ENCODE measurements at regions not wholly inside any gene's neighbourhood (a gene's known extent, or its start where the extent isn't known, plus 50 kb on each side); places are given as distances from the start of the nearest gene placed in this dataset.

- peak overlapping the region; percentile 27 for H3K27ac Mint-ChIP-seq (ENCODE audit: unreplicated experiment)
- TF ChIP-seq CTCF (conservative IDR thresholded peaks at IDR 0.05), result no peak
- no peaks in the 10 kb centered on the region for H3K9me3 Mint-ChIP-seq
- peaks cover 7% of the 10 kb centered on the region for H3K27me3 Mint-ChIP-seq (ENCODE audit: low read depth)
- DNase-seq (ENCODE audit: low read depth, low spot score), result no peak
- H3K4me1 Mint-ChIP-seq, result no peaks in the 10 kb centered on the region
- H3K4me3 Mint-ChIP-seq, result no peak overlapping the region
- H3K36me3 Mint-ChIP-seq (ENCODE audit: low read depth), result no peaks in the 10 kb centered on the region
Observed at GRCh38 chr7:28315565-28316410, 96.5 kb upstream of the CREB5 start.

GRCh38 chr7:28316489-28316888 lies 95.8 kb upstream of the CREB5 start:
- Mint-ChIP-seq H3K4me3 (no peak overlapping the region), H3K27ac (ENCODE audit: unreplicated experiment) (no peak overlapping the region), H3K36me3 (ENCODE audit: low read depth) (no peaks in the 10 kb centered on the region), H3K27me3 (ENCODE audit: low read depth) (peaks cover 3% of the 10 kb centered on the region), H3K9me3 (no peaks in the 10 kb centered on the region), H3K4me1 (no peaks in the 10 kb centered on the region)
- no peak for TF ChIP-seq CTCF (conservative IDR thresholded peaks at IDR 0.05)
- DNase-seq (ENCODE audit: low read depth, low spot score), result no peak

- no peak for DNase-seq (ENCODE audit: low read depth, low spot score)
- TF ChIP-seq CTCF (conservative IDR thresholded peaks at IDR 0.05), result no peak
- Mint-ChIP-seq H3K36me3 (ENCODE audit: low read depth) (no peaks in the 10 kb centered on the region), H3K27ac (ENCODE audit: unreplicated experiment) (no peak overlapping the region), H3K4me1 (no peaks in the 10 kb centered on the region), H3K4me3 (no peak overlapping the region), H3K27me3 (ENCODE audit: low read depth) (peaks cover 2% of the 10 kb centered on the region), H3K9me3 (no peaks in the 10 kb centered on the region)
Observed at GRCh38 chr7:28318101-28318762, 94.1 kb upstream of the CREB5 start.

DNA sequence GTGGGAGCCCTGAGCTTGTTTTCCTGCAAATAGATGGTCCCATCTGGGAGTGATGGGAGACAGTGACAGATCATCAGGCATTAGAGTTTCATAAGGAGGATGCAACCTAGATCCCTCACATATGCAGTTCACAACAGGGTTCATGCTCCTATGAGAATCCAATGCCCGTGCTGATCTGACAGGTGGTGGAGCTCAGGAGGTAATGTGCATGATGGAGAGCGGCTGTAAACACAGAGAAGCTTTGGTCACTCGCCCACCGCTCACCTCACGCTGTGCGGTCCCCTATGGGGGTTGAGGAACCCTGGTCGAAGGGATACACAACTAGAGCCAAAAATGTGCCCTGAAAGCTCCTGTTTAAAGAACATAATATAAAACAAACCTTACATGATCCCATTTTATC lies 88.5 kb upstream of the CREB5 start:
- TF ChIP-seq CTCF (conservative IDR thresholded peaks at IDR 0.05), result no peak
- no peaks in the 10 kb centered on the region for H3K9me3 Mint-ChIP-seq
- no peak overlapping the region for H3K4me3 Mint-ChIP-seq
- H3K27ac Mint-ChIP-seq (ENCODE audit: unreplicated experiment), result no peak overlapping the region
- no peak for DNase-seq (ENCODE audit: low read depth, low spot score)
- H3K27me3 Mint-ChIP-seq (ENCODE audit: low read depth), result no peaks in the 10 kb centered on the region
- H3K4me1 Mint-ChIP-seq, result no peaks in the 10 kb centered on the region
- no peaks in the 10 kb centered on the region for H3K36me3 Mint-ChIP-seq (ENCODE audit: low read depth)

DNA sequence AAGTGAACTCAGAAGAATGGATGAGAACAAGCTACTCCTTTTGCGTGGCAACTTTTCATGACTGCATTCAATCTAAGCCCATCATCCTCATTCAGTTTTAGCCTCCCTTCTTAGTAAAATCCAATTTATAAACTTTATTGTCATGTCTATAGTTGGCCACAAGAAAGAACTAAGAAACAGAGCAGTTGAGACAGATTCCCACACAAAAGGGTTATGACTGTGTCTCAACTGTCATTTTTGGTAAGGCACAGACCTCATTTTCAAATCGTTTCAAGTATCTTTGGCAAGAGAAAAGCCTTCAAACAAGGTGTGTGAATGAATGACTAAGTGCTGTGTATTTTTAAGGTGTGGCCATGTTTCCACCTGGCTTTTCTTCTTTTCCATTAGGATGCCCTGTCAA lies 84.2 kb upstream of the CREB5 start:
- H3K4me3 Mint-ChIP-seq, result no peak overlapping the region

More for the DNA sequence above, 84.2 kb upstream of the CREB5 start:
- Mint-ChIP-seq H3K4me1 (no peaks in the 10 kb centered on the region), H3K9me3 (no peaks in the 10 kb centered on the region), H3K36me3 (ENCODE audit: low read depth) (no peaks in the 10 kb centered on the region), H3K27me3 (ENCODE audit: low read depth) (no peaks in the 10 kb centered on the region), H3K27ac (ENCODE audit: unreplicated experiment) (no peak overlapping the region)
- DNase-seq (ENCODE audit: low read depth, low spot score), result no peak
- TF ChIP-seq CTCF (conservative IDR thresholded peaks at IDR 0.05), result no peak
